ENCODE measurements at regions not wholly inside any gene's neighbourhood (a gene's known extent, or its start where the extent isn't known, plus 50 kb on each side); places are given as distances from the start of the nearest gene placed in this dataset.

DNA sequence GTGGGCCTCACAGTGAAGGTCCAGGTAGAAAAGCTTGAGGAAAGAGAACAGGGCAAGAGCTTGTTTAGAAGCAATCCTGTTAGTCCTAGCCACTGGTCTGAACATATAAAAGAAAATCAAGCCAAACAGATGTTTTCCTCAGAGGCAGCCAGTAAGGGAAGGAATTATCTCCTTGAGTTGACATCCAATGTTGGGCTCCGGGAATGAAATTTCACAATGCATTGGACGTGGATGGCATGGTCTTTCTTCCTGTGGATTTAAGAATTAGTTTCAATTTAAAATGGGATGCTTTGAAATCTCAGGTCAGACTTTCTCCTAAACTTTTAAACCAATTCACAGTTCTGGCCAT lies 92.1 kb downstream of the ACKR3 start:
- Histone ChIP-seq H3K27me3 (no peaks in the 10 kb centered on the region), H3K27ac (no peak overlapping the region), H3K4me1 (ENCODE audit: insufficient read depth) (peaks cover 7% of the 10 kb centered on the region), H3K9me3 (no peaks in the 10 kb centered on the region), H3K36me3 (no peaks in the 10 kb centered on the region), H3K4me3 (no peak overlapping the region)
- no peak for DNase-seq
- WGBS, 3 donors: 15 to 26% (median 23%) methylated on average over 2 of the region's 2 CpGs
- intact Hi-C loops (cut with DNase I): no loop called here
- TF ChIP-seq EP300 (IDR thresholded peaks at IDR 0.05): no peak
- TF ChIP-seq, protein P1, sequence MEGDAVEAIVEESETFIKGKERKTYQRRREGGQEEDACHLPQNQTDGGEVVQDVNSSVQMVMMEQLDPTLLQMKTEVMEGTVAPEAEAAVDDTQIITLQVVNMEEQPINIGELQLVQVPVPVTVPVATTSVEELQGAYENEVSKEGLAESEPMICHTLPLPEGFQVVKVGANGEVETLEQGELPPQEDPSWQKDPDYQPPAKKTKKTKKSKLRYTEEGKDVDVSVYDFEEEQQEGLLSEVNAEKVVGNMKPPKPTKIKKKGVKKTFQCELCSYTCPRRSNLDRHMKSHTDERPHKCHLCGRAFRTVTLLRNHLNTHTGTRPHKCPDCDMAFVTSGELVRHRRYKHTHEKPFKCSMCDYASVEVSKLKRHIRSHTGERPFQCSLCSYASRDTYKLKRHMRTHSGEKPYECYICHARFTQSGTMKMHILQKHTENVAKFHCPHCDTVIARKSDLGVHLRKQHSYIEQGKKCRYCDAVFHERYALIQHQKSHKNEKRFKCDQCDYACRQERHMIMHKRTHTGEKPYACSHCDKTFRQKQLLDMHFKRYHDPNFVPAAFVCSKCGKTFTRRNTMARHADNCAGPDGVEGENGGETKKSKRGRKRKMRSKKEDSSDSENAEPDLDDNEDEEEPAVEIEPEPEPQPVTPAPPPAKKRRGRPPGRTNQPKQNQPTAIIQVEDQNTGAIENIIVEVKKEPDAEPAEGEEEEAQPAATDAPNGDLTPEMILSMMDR (IDR thresholded peaks at IDR 0.05): no peak
- TF ChIP-seq POLR2A (IDR thresholded peaks at IDR 0.05): no peak

GRCh38 chr2:236662231-236663185 lies 92.9 kb downstream of the ACKR3 start:
- 73 to 81% (median 81%) methylated on average over 11 of the region's 11 CpGs for WGBS, 3 donors
- TF ChIP-seq, protein P1 (IDR thresholded peaks at IDR 0.05): no peak
- TF ChIP-seq POLR2A (IDR thresholded peaks at IDR 0.05): no peak
- Histone ChIP-seq H3K27me3 (no peaks in the 10 kb centered on the region), H3K36me3 (no peaks in the 10 kb centered on the region), H3K9me3 (no peaks in the 10 kb centered on the region), H3K4me3 (no peak overlapping the region), H3K4me1 (ENCODE audit: insufficient read depth) (peaks cover 7% of the 10 kb centered on the region), H3K27ac (no peak overlapping the region)
- intact Hi-C loops (cut with DNase I): no loop called here
- no peak for DNase-seq

- H3K36me3 ChIP-seq: no peaks in the 10 kb centered on the region
- H3K27ac ChIP-seq: no peak overlapping the region
- no peaks in the 10 kb centered on the region for H3K9me3 ChIP-seq
- no peak overlapping the region for H3K4me3 ChIP-seq
- H3K27me3 ChIP-seq: no peaks in the 10 kb centered on the region
- intact Hi-C loops (cut with DNase I): no loop called here
- 22 to 28% (median 25%) methylated on average over 17 of the region's 17 CpGs for WGBS, 3 donors
- peaks cover 7% of the 10 kb centered on the region for H3K4me1 ChIP-seq (ENCODE audit: insufficient read depth)
- DNase-seq: peak in 1 of 5 donors; percentile 44
- TF ChIP-seq EP300 (IDR thresholded peaks at IDR 0.05) (no peak), POLR2A (IDR thresholded peaks at IDR 0.05) (no peak)
- TF ChIP-seq, protein P1 (IDR thresholded peaks at IDR 0.05): no peak
Observed at GRCh38 chr2:236663287-236664101, 93.9 kb downstream of the ACKR3 start.

DNA sequence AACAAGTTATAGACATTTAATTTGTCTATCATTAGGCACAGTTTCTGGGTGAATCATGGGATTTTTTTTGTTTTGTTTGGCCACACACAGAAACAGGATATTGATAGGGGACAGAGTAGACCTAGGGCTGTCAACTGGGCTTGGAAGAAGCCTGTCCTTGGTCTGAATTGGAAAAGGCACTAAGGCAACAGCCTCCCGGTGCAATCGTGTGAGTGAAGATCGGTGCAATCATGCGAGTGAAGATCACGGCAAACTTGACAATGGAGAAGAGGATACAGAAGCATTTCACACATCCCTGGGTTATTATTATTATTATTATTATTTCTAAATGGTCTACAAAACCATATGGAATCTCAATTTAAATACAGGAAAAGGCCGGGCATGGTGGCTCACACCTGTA lies 94.5 kb downstream of the ACKR3 start:
- H3K4me3 ChIP-seq: no peak overlapping the region
- H3K27ac ChIP-seq: no peak overlapping the region
- TF ChIP-seq POLR2A (IDR thresholded peaks at IDR 0.05): no peak
- TF ChIP-seq, protein P1 (IDR thresholded peaks at IDR 0.05): no peak
- TF ChIP-seq EP300 (IDR thresholded peaks at IDR 0.05): no peak
- 86 to 90% (median 86%) methylated on average over 6 of the region's 6 CpGs for WGBS, 3 donors
- no peaks in the 10 kb centered on the region for H3K9me3 ChIP-seq
- no peak for DNase-seq
- peaks cover 7% of the 10 kb centered on the region for H3K4me1 ChIP-seq (ENCODE audit: insufficient read depth)
- intact Hi-C loops (cut with DNase I): no loop called here
- H3K27me3 ChIP-seq: no peaks in the 10 kb centered on the region
- no peaks in the 10 kb centered on the region for H3K36me3 ChIP-seq

Data from ovary (tissue), 7 donors.